HCT116 (cell line): ENCODE measurements at regions not wholly inside any gene's neighbourhood (a gene's known extent, or its start where the extent isn't known, plus 50 kb on each side); places are given as distances from the start of the nearest gene placed in this dataset.
A peak's percentile ranks its signal among the peaks of the same experiment; 100 is the strongest.

Experiments
- ATAC-seq: fragments of 200-7000 bp; cut with Tn5 transposase; 2 replicates; pipeline ENCODE4 v1.9.1; 2020; ENCODE audit warnings: mild to moderate bottlenecking, moderate library complexity
- BruUV-seq: library from RNA; stranded (reverse); fragments of 400-500 nt; replicated peaks from 2 replicates; lab custom pipeline; 2021; lab: Mats Ljungman, UMichigan
- CTCF ChIA-PET: fragments of 300-600 bp; sonication (Branson Sonifier 250); formaldehyde crosslinking; loops from one replicate; lab custom pipeline; 2021; ENCODE audit warnings: antibody characterized with exemption; lab: Charles Lee
- POLR2A ChIA-PET: fragments of 300-600, 350-600 bp; sonication (Branson Sonifier 250); formaldehyde crosslinking; loops from one replicate; lab custom pipeline; 2021; ENCODE audit warnings: antibody characterized with exemption; lab: Charles Lee
- RAD21 ChIA-PET, 2 experiments: fragments of 300-600 bp; sonication (Branson Sonifier 250); formaldehyde crosslinking; loops; one replicate each; lab custom pipeline; 2023; ENCODE audit warnings: low total read pairs in 2 of 2; ENCODE audit not compliant: uncharacterized antibody in 2 of 2, unreplicated experiment in 2 of 2, low non-redundant PET in 1 of 2; lab: Charles Lee
- DNase-seq: peaks from one replicate; pipeline ENCODE4 v3.0.0-alpha.2; 2010; ENCODE audit warnings: low read depth, low spot score
- H2AFZ ChIP-seq: fragments of 200-600 bp; shearing (Covaris generic), sonication (generic); 2 replicates; pipeline ENCODE4 v1.6.1; 2017; ENCODE audit warnings: low read depth, mixed run types, mixed read lengths, antibody characterized with exemption, low read length; ENCODE audit not compliant: poor library complexity, severe bottlenecking
- H3K27ac ChIP-seq: 2 replicates; pipeline ENCODE4 v1.5.1; 2012; ENCODE audit warnings: low read depth, low read length
- H3K27me3 ChIP-seq: fragments of 200-600 bp; sonication (generic); 2 replicates; pipeline ENCODE4 v1.6.1; 2016; ENCODE audit warnings: mixed run types, low read length, mixed read lengths; ENCODE audit not compliant: insufficient read depth
- H3K36me3 ChIP-seq, 2 experiments: fragments of 200-500 bp in 1 of 2; fragments of 200-600 bp in 1 of 2; sonication (Bioruptor generic) in 1 of 2; sonication (generic) in 1 of 2; 2 replicates each; pipeline versions ENCODE4 v1.5.1 to v1.6.1; 2014 to 2016; ENCODE audit warnings: low read length in 2 of 2, inconsistent platforms in 1 of 2, mixed read lengths in 1 of 2, mixed run types in 1 of 2; ENCODE audit not compliant: insufficient read depth in 2 of 2, control insufficient read depth in 1 of 2
- H3K4me1 ChIP-seq, 2 experiments: fragments of 200-600 bp in 1 of 2; sonication (generic) in 1 of 2; 2 replicates each; pipeline versions ENCODE4 v1.5.1 to v1.6.1; 2012 to 2017; ENCODE audit warnings: low read length in 2 of 2, inconsistent platforms in 1 of 2, mild to moderate bottlenecking in 1 of 2, mixed read lengths in 1 of 2, mixed run types in 1 of 2, moderate library complexity in 1 of 2; ENCODE audit not compliant: insufficient read depth in 2 of 2, control insufficient read depth in 1 of 2
- H3K4me2 ChIP-seq: fragments of 200-600 bp; sonication (generic); 2 replicates; pipeline ENCODE4 v1.6.1; 2017; ENCODE audit warnings: mixed run types, low read length, mixed read lengths
- H3K4me3 ChIP-seq, 2 experiments: fragments of 200-600 bp in 1 of 2; sonication (generic) in 1 of 2; replicated peaks in 1 of 2; 2 replicates each; pipeline ENCODE4 v1.5.1; 2011 to 2016; ENCODE audit warnings: low read length in 2 of 2, control low read depth in 1 of 2, low read depth in 1 of 2, mild to moderate bottlenecking in 1 of 2, mixed read lengths in 1 of 2, mixed run types in 1 of 2
- H3K79me2 ChIP-seq: fragments of 200-600 bp; sonication (generic); 2 replicates; pipeline ENCODE4 v1.6.1; 2017; ENCODE audit warnings: mild to moderate bottlenecking, mixed run types, low read length, moderate library complexity, mixed read lengths; ENCODE audit not compliant: insufficient read depth
- H3K9ac ChIP-seq: fragments of 200-600 bp; sonication (generic); 2 replicates; pipeline ENCODE4 v1.6.1; 2016; ENCODE audit warnings: low read length, mixed read lengths
- H3K9me2 ChIP-seq: fragments of 200-600 bp; sonication (generic), shearing (Covaris generic); 2 replicates; pipeline ENCODE4 v1.6.1; 2017; ENCODE audit warnings: mixed run types, mild to moderate bottlenecking, moderate library complexity; ENCODE audit not compliant: insufficient read depth
- H3K9me3 ChIP-seq, 2 experiments: fragments of 200-500 bp in 1 of 2; fragments of 200-600 bp in 1 of 2; sonication (Bioruptor generic) in 1 of 2; sonication (generic) in 1 of 2; 2 replicates each; pipeline ENCODE4 v1.6.1; 2014 to 2017; ENCODE audit warnings: low read length in 2 of 2, mixed read lengths in 2 of 2, inconsistent platforms in 1 of 2, low read depth in 1 of 2, mild to moderate bottlenecking in 1 of 2, mixed run types in 1 of 2, moderate library complexity in 1 of 2; ENCODE audit not compliant: control insufficient read depth in 1 of 2, insufficient read depth in 1 of 2
- H4K20me1 ChIP-seq: fragments of 200-600 bp; sonication (generic), shearing (Covaris generic); 2 replicates; pipeline ENCODE4 v1.6.1; 2017; ENCODE audit warnings: mixed run types, mild to moderate bottlenecking, moderate library complexity; ENCODE audit not compliant: insufficient read depth
- CBX3 ChIP-seq: IDR thresholded peaks from 2 replicates; pipeline ENCODE4 v1.6.1; 2012; ENCODE audit warnings: low read depth
- ELF1 ChIP-seq: IDR thresholded peaks from 2 replicates; pipeline ENCODE4 v1.6.1; 2012; ENCODE audit warnings: low read depth, borderline replicate concordance
- EZH2phosphoT487 ChIP-seq: fragments of 200-600 bp; IDR thresholded peaks from 2 replicates; pipeline ENCODE4 v1.6.1; 2018; ENCODE audit warnings: antibody characterized with exemption, borderline replicate concordance
- FOSL1 ChIP-seq: IDR thresholded peaks from 2 replicates; pipeline ENCODE4 v1.6.1; 2012; ENCODE audit warnings: low read depth
- JUND ChIP-seq: IDR thresholded peaks from 2 replicates; pipeline ENCODE4 v1.6.1; 2012
- MAX ChIP-seq: IDR thresholded peaks from 2 replicates; pipeline ENCODE4 v1.6.1; 2012
- intact Hi-C: fragments of 100-400 bp; cut with micrococcal nuclease; formaldehyde crosslinking; loops from 2 replicates; pipeline ENCODE4 v1.10.0; 2022
- TF ChIP-seq, protein P1 (sequence below): IDR thresholded peaks from 2 replicates; pipeline ENCODE4 v1.6.1; 2012

GRCh38 chr2:188196343-188197008 is 95.2 kb upstream of the GULP1 start:
- no peaks in the 10 kb centered on the region for H3K9me3 ChIP-seq
- no peaks in the 10 kb centered on the region for H3K9me2 ChIP-seq
- H3K36me3 ChIP-seq: no peaks in the 10 kb centered on the region
- BruUV-seq: no TSS peak
- no peaks in the 10 kb centered on the region for H3K27me3 ChIP-seq
- ChIA-PET POLR2A (no interaction called here), RAD21 (no interaction called here), CTCF (no interaction called here)
- no peak overlapping the region for H3K27ac ChIP-seq
- H3K4me1 ChIP-seq: peaks cover 6 to 17% of the 10 kb centered on the region in 2 experiments
- ATAC-seq (no peak), DNase-seq (no peak)
- H4K20me1 ChIP-seq: no peaks in the 10 kb centered on the region
- no peak overlapping the region for H2AFZ ChIP-seq
- no peaks in the 10 kb centered on the region for H3K79me2 ChIP-seq
- H3K4me2 ChIP-seq: no peak overlapping the region
- no peak overlapping the region for H3K9ac ChIP-seq
- H3K4me3 ChIP-seq: no peak overlapping the region
- intact Hi-C loops: no loop called here
- no peak for TF ChIP-seq FOSL1
- TF ChIP-seq, all 23 proteins: peak for 0

DNA sequence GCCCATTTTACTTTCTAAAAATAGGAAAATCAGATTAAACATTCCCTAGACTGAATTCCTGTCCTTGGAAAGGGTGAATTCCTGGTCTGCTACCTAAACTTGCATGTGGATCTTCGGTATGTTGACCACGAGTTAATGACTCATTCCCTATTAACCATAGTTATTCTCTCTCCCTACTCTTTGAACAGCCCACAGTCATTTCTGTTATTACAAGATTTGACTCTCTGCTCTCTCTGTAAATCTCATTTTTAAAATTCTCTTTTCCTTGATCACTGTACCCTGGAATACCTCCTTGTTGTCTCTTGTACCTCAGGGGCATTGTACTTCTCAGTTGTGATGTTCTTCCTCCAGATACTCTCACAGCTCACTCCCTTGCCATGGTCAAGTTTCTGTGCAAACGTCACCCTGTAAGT is 92.0 kb upstream of the GULP1 start:
- RAD21 ChIA-PET: no interaction called here
- ATAC-seq: peak; percentile 65
- 0 out of 2 replicates have a peak overlapping the region, but pooled peaks have one; percentile 2 for H3K9ac ChIP-seq

More for the DNA sequence above, 92.0 kb upstream of the GULP1 start:
- CTCF ChIA-PET: no interaction called here
- Histone ChIP-seq H3K79me2 (no peaks in the 10 kb centered on the region), H3K27ac (no peak overlapping the region), H3K27me3 (no peaks in the 10 kb centered on the region), H4K20me1 (no peaks in the 10 kb centered on the region), H3K36me3 (no peaks in the 10 kb centered on the region), H2AFZ (peak overlapping the region; percentile 90), H3K4me2 (peak overlapping the region; percentile 40)
- no TSS peak for BruUV-seq
- no peak for DNase-seq
- TF ChIP-seq MAX (peak; percentile 23; the same call in 1 of the 2 replicates), ELF1 (no peak), CBX3 (0 out of 2 replicates have a peak, but pooled peaks have one; percentile 47), EZH2phosphoT487 (no peak), JUND (peak; percentile 23; the same call in 1 of the 2 replicates), FOSL1 (peak; percentile 35)
- TF ChIP-seq, protein P1, sequence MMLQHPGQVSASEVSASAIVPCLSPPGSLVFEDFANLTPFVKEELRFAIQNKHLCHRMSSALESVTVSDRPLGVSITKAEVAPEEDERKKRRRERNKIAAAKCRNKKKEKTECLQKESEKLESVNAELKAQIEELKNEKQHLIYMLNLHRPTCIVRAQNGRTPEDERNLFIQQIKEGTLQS: no peak
- TF ChIP-seq, all 23 proteins: peak for 4
- Histone ChIP-seq H3K4me1 (peaks cover 6 to 8% of the 10 kb centered on the region in 2 experiments), H3K9me2 (no peaks in the 10 kb centered on the region), H3K9me3 (no peaks in the 10 kb centered on the region), H3K4me3 (no peak overlapping the region)
- POLR2A ChIA-PET: no interaction called here
- intact Hi-C loops: no loop called here
